ENCODE measurements at regions not wholly inside any gene's neighbourhood (a gene's known extent, or its start where the extent isn't known, plus 50 kb on each side); places are given as distances from the start of the nearest gene placed in this dataset.

GRCh38 chr1:193799371-193799770 lies 613.0 kb upstream of the B3GALT2 start:
- no peaks in the 10 kb centered on the region for H3K36me3 ChIP-seq (ENCODE audit: control insufficient read depth in 2 of 3, insufficient read depth in 3 of 3, low read length in 3 of 3)
- no peaks in the 10 kb centered on the region for H3K27me3 ChIP-seq (ENCODE audit: control insufficient read depth, insufficient read depth, low read length)
- intact Hi-C loops (cut with DNase I): no loop called here
- no peaks in the 10 kb centered on the region for H3K9me3 ChIP-seq (ENCODE audit: control insufficient read depth in 2 of 3, insufficient read depth in 1 of 3, low read length in 3 of 3)
- no peak overlapping the region for H3K9ac ChIP-seq (ENCODE audit: low read length in 3 of 3)
- H3K4me3 ChIP-seq (ENCODE audit: low read length in 3 of 3): no peak overlapping the region
- H3K27ac ChIP-seq (ENCODE audit: low read depth in 2 of 2, low read length in 2 of 2): no peak overlapping the region
- H3K4me1 ChIP-seq (ENCODE audit: control insufficient read depth in 2 of 3, insufficient read depth in 2 of 3, low read depth in 1 of 3, low read length in 3 of 3): no peaks in the 10 kb centered on the region
- DNase-seq: no peak
- no peak for FAIRE-seq
- no peak for TF ChIP-seq CTCF (IDR thresholded peaks at IDR 0.05; ENCODE audit: borderline replicate concordance, extremely low read depth, insufficient read depth)

GRCh38 chr1:193794239-193794638 lies 607.8 kb upstream of the B3GALT2 start:
- Histone ChIP-seq H3K4me3 (ENCODE audit: low read length in 3 of 3) (no peak overlapping the region), H3K27me3 (ENCODE audit: control insufficient read depth, insufficient read depth, low read length) (no peaks in the 10 kb centered on the region), H3K9ac (ENCODE audit: low read length in 3 of 3) (no peak overlapping the region), H3K4me1 (ENCODE audit: control insufficient read depth in 2 of 3, insufficient read depth in 2 of 3, low read depth in 1 of 3, low read length in 3 of 3) (no peaks in the 10 kb centered on the region), H3K36me3 (ENCODE audit: control insufficient read depth in 2 of 3, insufficient read depth in 3 of 3, low read length in 3 of 3) (no peaks in the 10 kb centered on the region), H3K27ac (ENCODE audit: low read depth in 2 of 2, low read length in 2 of 2) (no peak overlapping the region), H3K9me3 (ENCODE audit: control insufficient read depth in 2 of 3, insufficient read depth in 1 of 3, low read length in 3 of 3) (no peaks in the 10 kb centered on the region)
- FAIRE-seq: no peak
- no peak for TF ChIP-seq CTCF (IDR thresholded peaks at IDR 0.05; ENCODE audit: borderline replicate concordance, extremely low read depth, insufficient read depth)
- DNase-seq: peak in 1 of 5 donors; percentile 5
- intact Hi-C loops (cut with DNase I): no loop called here

GRCh38 chr1:193791746-193792145 lies 605.3 kb upstream of the B3GALT2 start:
- no peaks in the 10 kb centered on the region for H3K36me3 ChIP-seq (ENCODE audit: control insufficient read depth in 2 of 3, insufficient read depth in 3 of 3, low read length in 3 of 3)
- no peak overlapping the region for H3K4me3 ChIP-seq (ENCODE audit: low read length in 3 of 3)
- H3K9ac ChIP-seq (ENCODE audit: low read length in 3 of 3): no peak overlapping the region
- no peak for TF ChIP-seq CTCF (IDR thresholded peaks at IDR 0.05; ENCODE audit: borderline replicate concordance, extremely low read depth, insufficient read depth)
- no peak for FAIRE-seq
- no peak overlapping the region for H3K27ac ChIP-seq (ENCODE audit: low read depth in 2 of 2, low read length in 2 of 2)
- H3K9me3 ChIP-seq (ENCODE audit: control insufficient read depth in 2 of 3, insufficient read depth in 1 of 3, low read length in 3 of 3): no peaks in the 10 kb centered on the region
- intact Hi-C loops (cut with DNase I): no loop called here
- DNase-seq: no peak
- H3K4me1 ChIP-seq (ENCODE audit: control insufficient read depth in 2 of 3, insufficient read depth in 2 of 3, low read depth in 1 of 3, low read length in 3 of 3): no peaks in the 10 kb centered on the region
- no peaks in the 10 kb centered on the region for H3K27me3 ChIP-seq (ENCODE audit: control insufficient read depth, insufficient read depth, low read length)

GRCh38 chr1:193787061-193787460 lies 600.6 kb upstream of the B3GALT2 start:
- FAIRE-seq: no peak
- Histone ChIP-seq H3K4me3 (ENCODE audit: low read length in 3 of 3) (no peak overlapping the region), H3K9me3 (ENCODE audit: control insufficient read depth in 2 of 3, insufficient read depth in 1 of 3, low read length in 3 of 3) (no peaks in the 10 kb centered on the region), H3K27me3 (ENCODE audit: control insufficient read depth, insufficient read depth, low read length) (no peaks in the 10 kb centered on the region), H3K9ac (ENCODE audit: low read length in 3 of 3) (no peak overlapping the region), H3K4me1 (ENCODE audit: control insufficient read depth in 2 of 3, insufficient read depth in 2 of 3, low read depth in 1 of 3, low read length in 3 of 3) (no peaks in the 10 kb centered on the region), H3K27ac (ENCODE audit: low read depth in 2 of 2, low read length in 2 of 2) (no peak overlapping the region), H3K36me3 (ENCODE audit: control insufficient read depth in 2 of 3, insufficient read depth in 3 of 3, low read length in 3 of 3) (no peaks in the 10 kb centered on the region)
- TF ChIP-seq CTCF (IDR thresholded peaks at IDR 0.05; ENCODE audit: borderline replicate concordance, extremely low read depth, insufficient read depth): no peak
- peak in 1 of 5 donors; percentile 11 for DNase-seq
- intact Hi-C loops (cut with DNase I): no loop called here

Measured in kidney (tissue), 13 donors.